ENCODE measurements at regions not wholly inside any gene's neighbourhood (a gene's known extent, or its start where the extent isn't known, plus 50 kb on each side); places are given as distances from the start of the nearest gene placed in this dataset.

DNA sequence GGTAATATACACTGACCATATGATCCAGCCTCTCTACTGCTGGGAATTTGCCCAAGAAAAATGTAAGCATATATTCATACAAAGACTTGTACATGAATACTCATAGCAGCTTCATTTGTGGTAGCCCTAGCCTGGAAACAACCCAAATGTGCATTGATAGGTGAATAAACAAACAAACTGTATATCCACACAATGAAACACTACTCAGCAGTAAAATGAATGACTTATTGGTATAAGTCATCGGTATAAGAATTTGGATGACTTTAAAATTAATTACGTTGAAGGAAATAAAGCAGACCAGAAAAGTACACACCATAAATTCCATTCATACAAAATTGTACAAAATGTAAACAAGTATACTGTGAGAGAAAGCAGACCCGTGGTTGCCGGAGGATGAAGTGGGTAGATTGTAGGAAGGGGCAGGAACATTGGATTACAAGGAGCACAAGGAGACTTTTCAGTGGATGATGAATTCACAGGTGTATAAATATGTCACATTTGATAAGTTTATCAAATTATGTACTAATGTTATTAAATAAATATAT lies 376.7 kb downstream of the TDRD15 start:
- BruUV-seq (replicated peaks): no TSS peak
- CTCF ChIA-PET: no interaction called here
- POLR2A ChIA-PET: no interaction called here
- Histone ChIP-seq H3K4me1 (ENCODE audit: control insufficient read depth, insufficient read depth, low read length) (no peaks in the 10 kb centered on the region), H3K27me3 (ENCODE audit: control insufficient read depth, insufficient read depth, low read length) (no peaks in the 10 kb centered on the region), H3K36me3 (ENCODE audit: control insufficient read depth, insufficient read depth, low read length) (no peaks in the 10 kb centered on the region), H3K27ac (ENCODE audit: low read length) (no peak overlapping the region), H3K9me3 (ENCODE audit: control insufficient read depth, insufficient read depth, low read depth, low read length) (no peaks in the 10 kb centered on the region), H3K4me3 (ENCODE audit: low read depth in 2 of 2, low read length in 2 of 2) (no peak overlapping the region)
- intact Hi-C loops (cut with micrococcal nuclease; ENCODE audit: unreplicated experiment): no loop called here
- ATAC-seq (no peak), DNase-seq (ENCODE audit: low read depth, low spot score) (no peak)
- in situ Hi-C loops (cut with HindIII; ENCODE audit: low pct_unique_long_range_greater_than_20kb, low sequenced_read_pairs): no loop called here
- TF ChIP-seq CTCF (IDR thresholded peaks at IDR 0.05): no peak
- no peak for TF ChIP-seq REST (IDR thresholded peaks at IDR 0.05; ENCODE audit: insufficient read depth in 1 of 2, low read depth in 2 of 2, low read length in 1 of 2)
- TF ChIP-seq SIN3A (IDR thresholded peaks at IDR 0.05; ENCODE audit: borderline replicate concordance, insufficient read depth, low read depth, low read length): no peak
- no peak for TF ChIP-seq TCF7L2 (IDR thresholded peaks at IDR 0.05; ENCODE audit: low read depth, low read length)
- no peak for TF ChIP-seq POLR2AphosphoS5 (IDR thresholded peaks at IDR 0.05; ENCODE audit: low read depth, low read length)

GRCh38 chr2:21501376-21502027 lies 377.7 kb downstream of the TDRD15 start:
- ChIA-PET CTCF (no interaction called here), POLR2A (no interaction called here)
- Histone ChIP-seq H3K27me3 (ENCODE audit: control insufficient read depth, insufficient read depth, low read length) (no peaks in the 10 kb centered on the region), H3K4me1 (ENCODE audit: control insufficient read depth, insufficient read depth, low read length) (no peaks in the 10 kb centered on the region), H3K36me3 (ENCODE audit: control insufficient read depth, insufficient read depth, low read length) (no peaks in the 10 kb centered on the region), H3K4me3 (ENCODE audit: low read depth in 2 of 2, low read length in 2 of 2) (no peak overlapping the region), H3K9me3 (ENCODE audit: control insufficient read depth, insufficient read depth, low read depth, low read length) (no peaks in the 10 kb centered on the region), H3K27ac (ENCODE audit: low read length) (no peak overlapping the region)
- intact Hi-C loops (cut with micrococcal nuclease; ENCODE audit: unreplicated experiment): no loop called here
- no peak for ATAC-seq
- no TSS peak for BruUV-seq (replicated peaks)
- DNase-seq (ENCODE audit: low read depth, low spot score): no peak
- TF ChIP-seq SIN3A (IDR thresholded peaks at IDR 0.05; ENCODE audit: borderline replicate concordance, insufficient read depth, low read depth, low read length) (no peak), TCF7L2 (IDR thresholded peaks at IDR 0.05; ENCODE audit: low read depth, low read length) (no peak), CTCF (IDR thresholded peaks at IDR 0.05) (no peak), REST (IDR thresholded peaks at IDR 0.05; ENCODE audit: insufficient read depth in 1 of 2, low read depth in 2 of 2, low read length in 1 of 2) (no peak), POLR2AphosphoS5 (IDR thresholded peaks at IDR 0.05; ENCODE audit: low read depth, low read length) (no peak)
- in situ Hi-C loops (cut with HindIII; ENCODE audit: low pct_unique_long_range_greater_than_20kb, low sequenced_read_pairs): no loop called here

Data from Panc1 (cell line).